NOMO-1 (cell line): ENCODE measurements at regions not wholly inside any gene's neighbourhood (a gene's known extent, or its start where the extent isn't known, plus 50 kb on each side); places are given as distances from the start of the nearest gene placed in this dataset.

Source experiments
- DNase-seq, 2 experiments: peaks; one replicate each; lab custom pipeline; 2025; ENCODE audit not compliant: unreplicated experiment in 2 of 2; lab: John Stamatoyannopoulos, UW

DNA sequence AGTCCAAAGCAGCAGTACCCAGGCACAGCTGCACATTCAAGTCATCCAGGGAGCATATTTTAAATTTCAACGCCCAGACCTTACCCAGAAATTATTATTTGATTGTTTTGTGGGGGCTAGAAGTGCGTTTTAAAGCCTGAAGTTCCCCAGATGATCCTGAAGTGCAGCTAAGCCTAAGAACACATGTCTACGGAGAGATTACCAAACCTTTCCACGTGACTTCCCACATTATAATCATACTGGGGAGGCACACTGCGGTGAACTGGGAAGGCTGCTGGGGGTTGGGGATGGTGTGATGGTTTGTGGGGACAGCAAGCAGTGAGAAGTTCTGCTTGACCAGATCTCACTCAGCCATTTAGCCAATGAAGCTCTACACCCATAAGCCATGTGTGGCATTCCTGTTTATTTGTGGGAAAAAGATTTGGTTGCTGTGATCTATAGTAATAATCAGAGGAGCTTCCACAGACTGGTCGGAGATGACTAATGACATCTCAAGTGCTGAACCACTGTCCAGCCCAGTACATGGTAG is 93.4 kb upstream of the CDH6 start:
- DNase-seq, result no peak

DNA sequence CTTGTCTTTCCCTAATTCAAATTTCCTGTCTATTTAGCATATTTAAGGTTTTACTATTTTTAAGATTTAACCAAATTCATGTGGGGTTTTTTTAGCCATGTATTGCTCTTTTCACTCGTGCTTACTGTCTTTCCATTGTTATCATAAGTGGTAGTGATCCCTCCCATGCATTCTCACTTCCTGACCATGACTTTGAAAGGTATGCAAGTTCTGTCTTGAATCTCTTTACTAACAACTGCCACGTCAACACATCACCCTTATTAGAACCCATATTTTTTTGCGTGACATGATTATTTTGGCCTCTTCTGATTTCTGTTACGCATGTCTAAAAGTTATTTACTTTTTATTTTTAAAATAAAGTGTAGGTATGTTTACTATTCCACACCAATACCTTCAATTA is 94.7 kb upstream of the CDH6 start:
- no peak for DNase-seq

DNA sequence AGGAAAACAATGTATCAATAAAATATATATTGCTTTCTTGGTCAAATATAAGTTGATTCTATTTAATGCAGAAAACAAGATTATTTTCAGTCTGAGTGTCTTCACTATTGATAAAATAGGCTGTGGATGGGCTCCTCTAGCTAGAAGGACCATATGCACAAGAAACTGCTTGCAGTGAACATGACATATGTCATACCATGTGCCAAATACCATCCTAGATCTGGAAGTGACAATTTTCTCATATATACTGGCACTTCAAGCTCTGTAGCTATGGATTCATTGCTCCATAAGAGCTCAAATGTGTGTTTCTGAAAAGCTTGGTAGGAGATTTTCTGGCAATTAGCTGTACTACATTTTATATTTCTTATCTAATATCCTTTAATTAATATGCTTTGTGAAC is 95.6 kb upstream of the CDH6 start:
- DNase-seq, result no peak

DNA sequence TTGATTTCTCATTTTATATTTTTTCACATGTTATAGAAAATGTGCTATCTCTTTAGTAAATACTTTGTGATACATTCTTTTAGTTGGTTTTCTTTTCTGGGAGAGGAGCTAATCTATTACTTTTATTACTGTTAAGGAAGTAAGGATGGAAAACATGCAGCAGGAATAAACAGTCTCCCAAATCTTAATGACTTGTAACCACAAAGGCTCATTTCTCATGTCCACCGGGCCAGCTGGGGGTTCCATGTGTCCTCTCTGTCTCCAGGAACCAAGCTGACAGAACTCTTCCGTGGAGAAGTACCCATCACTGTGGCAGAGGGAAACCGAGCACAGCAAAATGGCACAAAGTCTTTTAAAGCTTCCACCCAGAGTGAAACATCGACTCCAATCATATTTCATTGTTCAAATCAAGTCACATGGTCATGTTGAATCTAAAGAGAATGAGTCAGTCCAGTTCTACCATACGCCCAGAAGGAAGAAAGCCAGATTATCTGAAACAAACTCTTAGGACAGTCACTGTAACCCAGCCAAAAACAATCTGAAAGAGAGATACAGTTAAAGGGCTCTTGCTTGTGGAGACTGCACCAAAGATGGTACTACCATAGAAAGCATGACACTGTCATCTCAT is 97.1 kb upstream of the CDH6 start:
- no peak for DNase-seq

DNA sequence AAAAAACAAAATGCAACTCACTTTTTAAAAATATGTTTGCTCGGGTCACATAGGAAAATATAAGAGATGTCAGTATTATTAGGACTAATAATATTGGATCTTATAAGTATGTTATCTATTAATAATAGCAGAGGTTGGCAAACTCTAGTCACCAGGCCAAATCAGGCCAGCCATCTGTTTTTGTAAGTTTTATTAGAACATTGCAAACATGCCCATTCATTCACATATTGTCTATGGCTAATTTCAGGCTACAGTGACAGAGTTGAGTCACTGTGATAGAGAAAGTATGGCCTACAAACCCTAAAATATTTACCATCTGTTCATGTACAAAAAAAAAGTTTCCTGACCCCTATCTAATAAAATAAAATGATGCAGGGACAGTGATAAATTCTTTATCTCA is 97.7 kb upstream of the CDH6 start:
- DNase-seq, result no peak

DNA sequence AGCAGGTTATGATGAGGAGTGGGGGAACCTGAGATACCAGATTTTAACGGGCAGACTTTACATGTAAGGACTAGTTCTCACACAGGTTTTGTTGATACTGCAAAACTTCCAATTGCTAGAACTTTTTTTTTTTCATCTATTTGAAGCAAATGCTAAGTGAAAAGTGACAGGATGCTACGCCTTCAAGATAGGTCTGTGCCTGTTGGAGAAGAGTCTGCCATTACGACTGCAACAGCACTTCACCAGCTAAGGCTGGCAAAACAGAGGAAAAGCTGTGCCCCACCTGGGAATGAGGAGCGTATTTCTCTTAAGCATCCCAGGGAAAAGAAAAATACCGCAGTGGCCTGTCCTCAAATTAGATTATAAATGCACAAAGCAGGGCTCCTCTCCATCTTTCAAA is 102.0 kb upstream of the CDH6 start:
- DNase-seq, result no peak

GRCh38 chr5:31090467-31090866 is 103.0 kb upstream of the CDH6 start:
- DNase-seq, result no peak

DNA sequence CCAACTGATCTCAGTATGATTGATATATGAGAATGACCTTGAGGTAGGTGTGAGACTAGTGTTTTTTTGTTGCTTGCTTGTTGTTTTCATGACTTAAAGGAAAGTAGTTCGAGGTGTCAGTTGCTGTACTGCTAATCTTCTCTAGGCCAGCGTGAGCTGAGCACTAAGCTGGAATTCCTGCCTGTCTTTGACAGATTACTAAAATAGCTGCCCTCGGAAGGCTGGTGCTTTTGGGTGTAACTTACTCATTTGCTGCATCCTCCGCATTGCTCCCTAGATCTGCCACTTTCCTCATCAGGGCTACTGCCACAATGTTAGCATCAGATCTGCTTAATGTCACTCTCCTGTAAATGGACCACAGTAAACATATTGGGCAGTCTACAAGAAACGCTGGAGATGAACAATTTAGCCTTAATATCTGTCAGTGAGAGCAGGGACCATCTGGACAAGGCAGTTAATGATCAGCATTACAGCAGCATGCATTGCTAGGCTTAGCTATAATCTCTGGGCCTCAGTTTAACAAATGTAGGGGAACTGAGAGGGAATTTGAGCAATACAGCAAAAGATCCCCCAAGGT is 106.6 kb upstream of the CDH6 start:
- DNase-seq, result no peak

DNA sequence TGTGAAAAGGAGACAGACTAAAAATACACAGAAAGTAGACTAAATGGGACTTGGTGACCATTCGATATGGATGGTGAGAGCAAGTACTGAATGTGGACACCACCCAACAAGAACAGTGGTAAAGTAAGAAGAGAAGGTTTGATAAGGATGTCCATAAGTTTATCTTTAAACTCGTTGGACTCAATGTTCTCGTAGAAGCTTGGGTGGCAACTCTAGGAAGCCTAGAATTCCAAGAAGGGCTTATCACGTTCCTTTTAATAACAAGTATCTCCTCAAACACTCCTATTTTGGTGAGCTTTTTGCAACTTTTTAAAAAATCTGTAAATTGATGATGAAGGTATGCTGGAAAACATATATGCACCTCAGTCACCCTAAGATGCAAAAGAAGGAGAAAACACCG is 108.6 kb upstream of the CDH6 start:
- no peak for DNase-seq

- DNase-seq, result no peak
These were observed 110.1 kb upstream of the CDH6 start for GRCh38 chr5:31083364-31083763.

DNA sequence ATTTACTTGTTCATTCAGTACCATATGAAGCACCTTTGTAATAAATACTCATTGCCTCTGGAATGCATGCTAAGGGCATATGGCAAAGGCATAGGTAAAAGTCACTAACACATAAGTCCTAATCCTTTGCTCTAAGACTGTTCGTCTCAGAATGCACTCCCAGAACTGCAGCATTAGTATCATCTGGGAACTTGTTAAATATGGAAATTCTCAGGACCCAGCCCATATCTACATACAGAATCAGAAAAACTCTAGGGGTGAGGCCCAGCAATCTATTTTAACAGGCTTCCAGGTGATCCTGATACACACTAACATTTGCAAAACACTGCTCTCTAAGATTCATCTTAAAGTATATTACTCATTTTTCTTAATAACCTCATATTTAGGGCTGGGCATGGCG is 113.8 kb upstream of the CDH6 start:
- no peak for DNase-seq

DNA sequence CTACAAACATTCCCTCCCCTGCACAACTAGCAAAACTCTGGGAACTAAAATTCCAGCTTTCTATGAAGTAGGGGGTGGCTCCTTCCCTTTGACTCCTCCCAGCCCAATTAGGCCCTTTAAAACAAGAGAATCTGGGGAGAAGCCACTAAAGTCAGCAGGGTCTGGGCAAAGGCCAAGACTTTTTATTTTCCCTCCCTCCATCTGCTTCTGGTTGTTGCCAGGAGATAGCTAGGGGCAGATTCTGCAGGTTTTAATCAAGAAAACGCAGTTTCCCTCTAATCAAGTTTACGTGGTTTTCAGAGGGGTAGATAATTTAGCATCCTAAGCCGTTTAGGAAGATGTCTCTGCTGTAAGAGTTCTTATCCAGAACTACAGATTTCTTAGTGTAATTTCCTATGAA is 114.5 kb upstream of the CDH6 start:
- DNase-seq, result no peak

DNA sequence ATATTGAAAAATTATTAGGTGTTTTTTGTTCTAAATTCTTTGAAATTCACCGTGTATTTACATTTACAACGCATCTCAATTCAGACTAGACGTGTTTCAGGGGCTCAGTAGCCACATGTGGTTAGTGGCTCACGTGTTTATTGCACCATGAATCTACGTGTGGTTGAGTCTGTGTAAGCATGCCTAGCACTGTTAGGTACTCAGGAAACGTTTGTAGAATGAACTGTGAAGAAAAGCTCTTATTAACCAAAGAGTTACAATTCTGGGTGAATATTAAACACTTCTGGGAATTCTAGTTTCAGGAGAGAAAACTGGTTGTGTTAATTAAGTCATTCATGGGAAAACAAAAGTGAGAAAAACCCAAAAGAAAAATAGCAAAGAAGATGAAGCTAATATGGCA is 117.5 kb upstream of the CDH6 start:
- DNase-seq, result no peak

DNA sequence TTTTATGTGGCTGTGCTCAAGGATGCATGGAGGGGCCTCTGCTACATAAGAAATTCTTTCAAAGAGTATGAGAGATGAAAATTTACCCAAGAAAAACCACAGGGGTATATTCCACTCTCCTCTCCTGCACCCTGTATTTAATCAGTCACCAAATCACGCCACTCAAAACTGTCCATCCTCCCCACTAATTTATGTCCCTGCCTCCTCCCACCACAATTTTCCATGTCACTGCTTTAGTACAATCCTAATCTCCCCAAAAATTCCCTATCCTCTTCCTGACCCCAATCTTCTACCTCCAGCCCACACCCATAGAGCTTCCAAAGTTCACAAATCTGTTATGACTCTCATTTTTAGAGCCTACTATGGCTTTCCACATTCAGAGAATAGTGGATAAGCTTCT is 125.2 kb upstream of the CDH6 start:
- no peak for DNase-seq

GRCh38 chr5:31066655-31067328 is 126.7 kb upstream of the CDH6 start:
- no peak for DNase-seq

DNA sequence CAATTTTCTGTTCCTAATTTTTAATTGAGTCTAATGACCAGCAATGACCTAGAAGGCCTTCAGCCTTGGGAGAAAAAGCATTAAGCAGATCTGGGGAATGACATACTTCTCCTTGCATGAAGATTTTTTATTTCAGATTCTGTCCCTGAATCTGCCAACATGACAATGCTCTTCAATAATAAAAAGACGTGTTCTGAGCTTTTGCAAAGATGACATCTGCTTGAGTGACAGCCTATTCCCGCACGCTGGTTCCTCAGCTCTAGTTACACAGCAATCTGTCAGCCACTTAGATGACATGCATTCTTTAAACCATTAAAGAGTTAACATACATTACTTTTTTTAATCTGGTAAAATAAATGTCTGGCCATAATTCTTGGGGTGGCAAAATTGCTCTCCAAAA is 129.3 kb upstream of the CDH6 start:
- no peak for DNase-seq

DNA sequence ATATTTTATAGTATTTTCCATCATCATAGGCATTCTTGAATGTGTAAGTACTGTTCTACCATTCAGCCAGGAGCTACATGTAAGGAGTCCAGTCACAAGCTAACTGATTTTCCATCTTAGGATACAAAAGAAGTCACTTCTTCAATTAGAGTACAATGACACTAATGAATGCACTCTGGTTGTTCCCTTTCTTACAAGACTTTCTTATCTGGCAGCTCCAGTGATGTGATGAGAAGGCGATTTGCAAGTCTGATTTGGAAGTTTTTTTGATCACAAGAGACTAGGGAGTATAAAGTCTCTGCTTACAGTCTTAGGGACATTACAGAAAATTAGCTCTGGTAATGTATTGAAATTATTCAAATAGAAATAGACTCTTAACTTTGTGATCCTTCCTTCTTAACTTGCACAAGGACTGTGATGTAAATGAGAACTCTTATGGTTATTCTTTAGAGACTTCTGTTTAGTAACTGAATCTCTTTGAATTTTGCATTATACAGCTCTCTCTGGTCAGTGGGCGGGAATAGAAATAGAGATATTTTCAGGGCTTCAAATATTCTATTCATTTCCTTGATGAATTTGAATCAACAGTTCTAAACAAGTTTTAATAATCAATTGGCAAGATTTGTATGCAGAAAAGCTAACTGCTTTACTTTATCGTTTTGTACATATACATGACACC is 130.4 kb upstream of the CDH6 start:
- no peak for DNase-seq

GRCh38 chr5:31059889-31060288 is 133.6 kb upstream of the CDH6 start:
- DNase-seq, result no peak

- no peak for DNase-seq
These were observed 139.0 kb upstream of the CDH6 start for GRCh38 chr5:31054453-31054852.

DNA sequence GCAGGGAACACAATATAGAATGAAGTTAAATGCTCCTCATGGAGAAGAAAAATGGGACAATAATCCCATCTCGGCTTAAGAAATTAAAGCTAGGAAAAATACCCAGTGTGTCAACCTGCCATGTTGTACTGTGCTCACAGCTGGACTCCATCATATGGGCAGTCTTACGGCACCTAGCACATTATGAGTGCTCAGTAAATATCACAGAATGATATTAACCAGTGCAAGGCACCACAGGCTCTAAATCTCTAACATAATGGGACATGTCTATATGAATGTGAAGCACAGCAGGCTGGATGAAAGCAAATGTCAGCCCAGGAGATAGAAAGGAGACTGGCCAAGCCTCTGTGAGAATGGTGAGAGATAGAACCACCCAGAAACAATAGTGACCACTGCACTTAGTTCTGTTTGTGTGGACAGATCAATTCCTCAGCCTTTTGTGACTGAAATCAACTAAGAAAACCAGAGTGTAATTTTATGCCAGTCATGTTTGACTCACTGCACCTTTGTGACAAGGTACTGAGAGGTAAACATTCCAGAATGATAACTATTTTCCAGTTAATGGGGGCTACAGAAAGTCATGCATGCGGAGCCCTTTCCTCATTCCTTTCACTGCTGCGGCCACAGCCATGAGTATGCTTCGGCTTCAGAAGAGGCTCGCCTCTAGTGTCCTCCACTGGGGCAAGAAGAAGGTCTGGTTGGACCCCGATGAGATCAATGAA is 140.4 kb upstream of the CDH6 start:
- no peak for DNase-seq

DNA sequence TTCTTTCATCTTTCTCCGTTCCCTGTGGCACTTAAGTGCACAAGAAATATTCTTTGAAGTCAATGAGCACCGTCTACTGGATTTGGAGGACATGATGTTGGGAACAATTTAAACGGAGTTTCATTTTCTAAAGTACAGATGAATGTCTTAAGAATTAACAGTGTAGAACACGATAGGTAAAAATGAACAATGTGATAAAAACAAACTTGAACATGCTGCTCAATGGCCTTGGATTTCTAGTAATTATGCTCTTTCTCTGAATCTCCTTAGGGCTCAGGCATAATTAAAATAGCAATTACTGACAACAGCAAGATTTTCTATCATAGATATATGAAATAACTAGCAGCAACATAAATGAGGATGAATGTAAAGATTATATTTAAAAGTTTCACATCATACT is 142.2 kb upstream of the CDH6 start:
- DNase-seq, result no peak
